Mammary epithelial cell (primary cell): ENCODE measurements at regions not wholly inside any gene's neighbourhood (a gene's known extent, or its start where the extent isn't known, plus 50 kb on each side); places are given as distances from the start of the nearest gene placed in this dataset.

ENCODE experiments used
- EZH2 ChIP-seq: IDR thresholded peaks from 2 replicates; pipeline ENCODE4 v1.6.1; 2012; ENCODE audit warnings: low read length, inconsistent platforms, borderline replicate concordance
- TF ChIP-seq, protein P1 (sequence below), 2 donors: IDR thresholded peaks in 1 of 2; conservative IDR thresholded peaks in 1 of 2; 2 replicates each; pipeline ENCODE4 v1.5.1; 2011 to 2012; ENCODE audit warnings: inconsistent platforms in 2 of 2, low read length in 2 of 2, mild to moderate bottlenecking in 2 of 2, control low read depth in 1 of 2, low read depth in 1 of 2; ENCODE audit not compliant: insufficient read depth in 1 of 2; ENCODE audit errors: extremely low read depth in 1 of 2

DNA sequence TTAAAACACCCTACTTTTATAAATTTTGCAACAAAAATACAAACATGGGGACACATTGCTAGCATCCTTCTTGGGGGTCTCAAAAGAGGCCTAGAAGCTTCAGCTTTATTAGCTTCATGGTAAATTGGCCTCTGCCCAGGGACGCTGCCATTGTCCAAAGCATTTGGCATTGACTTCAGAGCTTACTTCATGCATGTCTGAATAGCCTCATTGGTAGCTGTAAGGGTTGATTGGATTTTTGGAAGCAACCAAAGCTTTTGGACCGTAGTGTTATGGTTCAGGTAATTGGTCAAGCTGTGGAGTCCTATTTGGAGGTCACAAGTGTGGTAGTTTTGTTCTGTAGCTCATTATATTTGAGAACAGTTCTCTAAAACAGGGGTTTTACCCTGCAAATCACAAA lies 411.7 kb upstream of the SLC24A2 start:
- TF ChIP-seq, protein P1, sequence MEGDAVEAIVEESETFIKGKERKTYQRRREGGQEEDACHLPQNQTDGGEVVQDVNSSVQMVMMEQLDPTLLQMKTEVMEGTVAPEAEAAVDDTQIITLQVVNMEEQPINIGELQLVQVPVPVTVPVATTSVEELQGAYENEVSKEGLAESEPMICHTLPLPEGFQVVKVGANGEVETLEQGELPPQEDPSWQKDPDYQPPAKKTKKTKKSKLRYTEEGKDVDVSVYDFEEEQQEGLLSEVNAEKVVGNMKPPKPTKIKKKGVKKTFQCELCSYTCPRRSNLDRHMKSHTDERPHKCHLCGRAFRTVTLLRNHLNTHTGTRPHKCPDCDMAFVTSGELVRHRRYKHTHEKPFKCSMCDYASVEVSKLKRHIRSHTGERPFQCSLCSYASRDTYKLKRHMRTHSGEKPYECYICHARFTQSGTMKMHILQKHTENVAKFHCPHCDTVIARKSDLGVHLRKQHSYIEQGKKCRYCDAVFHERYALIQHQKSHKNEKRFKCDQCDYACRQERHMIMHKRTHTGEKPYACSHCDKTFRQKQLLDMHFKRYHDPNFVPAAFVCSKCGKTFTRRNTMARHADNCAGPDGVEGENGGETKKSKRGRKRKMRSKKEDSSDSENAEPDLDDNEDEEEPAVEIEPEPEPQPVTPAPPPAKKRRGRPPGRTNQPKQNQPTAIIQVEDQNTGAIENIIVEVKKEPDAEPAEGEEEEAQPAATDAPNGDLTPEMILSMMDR (conservative IDR thresholded peaks at IDR 0.05 in 1 of 2, IDR thresholded peaks at IDR 0.05 in 1 of 2; ENCODE audit: extremely low read depth in 1 of 2, insufficient read depth in 1 of 2, low read depth in 1 of 2, low read length in 2 of 2) = no peak
- no peak for TF ChIP-seq EZH2
